Right lobe of liver (tissue), 6 donors: ENCODE measurements at regions not wholly inside any gene's neighbourhood (a gene's known extent, or its start where the extent isn't known, plus 50 kb on each side); places are given as distances from the start of the nearest gene placed in this dataset.
"Not testable (repeated sequence)": the region's sequence is repeated elsewhere in the genome, so short reads cannot be mapped to it uniquely, and the experiment has no call there.

ENCODE experiments used
- ATAC-seq, 4 donors: fragments of 200-7000 bp; cut with Tn5 transposase; one replicate each; pipeline ENCODE4 v1.9.1; 2020; ENCODE audit warnings: mild to moderate bottlenecking in 4 of 4, moderate library complexity in 4 of 4
- DNase-seq, 3 donors: peaks; one replicate each; pipeline ENCODE4 v3.0.0-alpha.2; 2020
- H3K27ac ChIP-seq, 3 donors: fragments of 200-600 bp; one replicate each; pipeline ENCODE4 v1.8.0; 2022
- H3K27me3 ChIP-seq, 2 donors: fragments of 200-600 bp; one replicate each; pipeline ENCODE4 v1.8.0; 2022
- H3K36me3 ChIP-seq, 4 donors: fragments of 200-600 bp; sonication (generic) in 1 of 4; one replicate each; pipeline versions ENCODE4 v1.5.1 to v1.8.0; 2017 to 2022; ENCODE audit warnings: control low read depth in 1 of 4
- H3K4me1 ChIP-seq, 4 donors: fragments of 200-600 bp; sonication (generic) in 1 of 4; one replicate each; pipeline versions ENCODE4 v1.5.1 to v1.8.0; 2017 to 2022; ENCODE audit warnings: control low read depth in 1 of 4
- H3K4me3 ChIP-seq, 3 donors: fragments of 200-600 bp; one replicate each; pipeline ENCODE4 v1.8.0; 2022
- H3K9me3 ChIP-seq, 4 donors: fragments of 200-600 bp; sonication (generic) in 1 of 4; one replicate each; pipeline versions ENCODE4 v1.5.1 to v1.8.0; 2017 to 2022; ENCODE audit warnings: control low read depth in 1 of 4
- POLR2A ChIP-seq: fragments of 450-650 bp; IDR thresholded peaks from one replicate; pipeline ENCODE4 v1.6.1; 2017; ENCODE audit warnings: antibody characterized with exemption, mild to moderate bottlenecking
- WGBS: methylation state at CpG from one replicate; pipeline ENCODE4 v1.1.6; 2018; ENCODE audit warnings: low coverage, low lambda C conversion rate; ENCODE audit not compliant: insufficient coverage; ENCODE audit errors: missing lambda C conversion rate; 5-methylcytosine and 5-hydroxymethylcytosine counted together
- intact Hi-C, 2 donors: fragments of 100-400 bp; cut with DNase I; formaldehyde crosslinking; loops; one replicate each; pipeline versions ENCODE4 v1.11.2 to v1.14.1; 2022
- TF ChIP-seq, protein P1 (sequence below), 4 donors: fragments of 200-600 bp in 3 of 4; fragments of 450-650 bp in 1 of 4; IDR thresholded peaks; one replicate each; pipeline versions ENCODE4 v1.5.1 to v1.8.0; 2016 to 2022; ENCODE audit warnings: antibody characterized with exemption in 4 of 4, mild to moderate bottlenecking in 2 of 4
- donor health status: DM: no; HTN: yes; CAD: no.
- donor health status: DM: no; HTN: no; CAD: no.
- donor health status: DM: no; HTN: no; CAD: no.
- donor health status: DM: no; HTN: yes; CAD: no.
- donor health status: DM: no; HTN: yes; CAD: no.

DNA sequence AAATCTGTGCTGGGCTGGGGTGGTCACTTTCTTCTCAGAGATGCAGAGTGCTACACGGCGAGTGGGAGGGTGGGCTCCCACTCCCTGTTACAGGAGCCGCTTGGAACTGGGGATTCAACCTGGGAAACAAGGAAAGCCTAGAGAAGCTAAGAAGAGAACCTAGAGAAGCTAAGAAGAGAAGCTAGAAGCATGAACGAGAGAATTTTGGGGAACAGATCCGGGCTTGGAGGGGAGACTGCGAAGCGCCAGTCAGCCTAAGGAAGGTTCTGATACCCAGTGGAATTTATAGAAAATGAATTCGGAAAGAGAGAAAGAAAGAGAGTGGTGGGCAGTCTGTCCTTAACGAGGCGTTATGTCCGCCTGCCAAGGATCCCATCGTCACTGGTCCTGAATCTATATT lies 492.0 kb downstream of the PRIM2 start:
- DNase-seq, H3K4me3 ChIP-seq, H3K9me3 ChIP-seq, ATAC-seq, intact Hi-C loops, H3K4me1 ChIP-seq, H3K36me3 ChIP-seq, H3K27me3 ChIP-seq, H3K27ac ChIP-seq: not testable (repeated sequence)
- WGBS, result 11% methylated on average over 12 of the region's 12 CpGs

- H3K9me3 ChIP-seq, intact Hi-C loops, DNase-seq, ATAC-seq, H3K4me3 ChIP-seq, H3K36me3 ChIP-seq, H3K27ac ChIP-seq, H3K27me3 ChIP-seq, H3K4me1 ChIP-seq: not testable (repeated sequence)
- WGBS, result 4% methylated on average over 28 of the region's 28 CpGs
Observed at GRCh38 chr6:57813271-57814075, 496.0 kb downstream of the PRIM2 start.

DNA sequence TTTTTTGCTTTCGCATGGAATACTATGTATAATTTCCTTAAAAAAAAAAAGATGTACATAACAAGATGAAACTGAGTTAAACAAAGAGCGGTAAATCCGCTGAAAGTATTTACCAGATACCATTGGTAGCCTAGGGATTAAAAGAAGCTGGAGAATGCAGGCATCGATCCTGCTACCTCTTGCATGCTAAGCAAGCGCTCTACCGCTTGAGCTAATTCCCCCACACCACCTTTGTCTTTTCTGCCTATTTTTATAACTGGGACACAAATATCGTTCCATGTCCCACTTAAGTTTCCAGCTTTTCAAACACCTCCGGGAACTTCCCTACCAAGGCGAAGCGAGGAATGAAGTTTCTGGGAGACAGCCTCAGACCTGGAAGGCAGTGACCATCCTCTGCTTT lies 498.4 kb downstream of the PRIM2 start:
- H3K27me3 ChIP-seq, H3K4me1 ChIP-seq, H3K9me3 ChIP-seq, intact Hi-C loops, H3K36me3 ChIP-seq, DNase-seq, ATAC-seq, H3K27ac ChIP-seq, H3K4me3 ChIP-seq: not testable (repeated sequence)
- 13% methylated on average over 10 of the region's 10 CpGs for WGBS

- H3K4me3 ChIP-seq, DNase-seq, H3K27me3 ChIP-seq, intact Hi-C loops, H3K9me3 ChIP-seq, ATAC-seq, H3K4me1 ChIP-seq, H3K36me3 ChIP-seq, H3K27ac ChIP-seq: not testable (repeated sequence)
- WGBS, result 8% methylated on average over 10 of the region's 21 CpGs
Observed at GRCh38 chr6:57821325-57821724, 503.9 kb downstream of the PRIM2 start.

GRCh38 chr6:57822448-57822847 lies 505.0 kb downstream of the PRIM2 start:
- ATAC-seq, H3K36me3 ChIP-seq, intact Hi-C loops, DNase-seq, H3K9me3 ChIP-seq, H3K4me3 ChIP-seq, H3K27me3 ChIP-seq, H3K27ac ChIP-seq, H3K4me1 ChIP-seq: not testable (repeated sequence)
- WGBS, result 6% methylated on average over 19 of the region's 19 CpGs

DNA sequence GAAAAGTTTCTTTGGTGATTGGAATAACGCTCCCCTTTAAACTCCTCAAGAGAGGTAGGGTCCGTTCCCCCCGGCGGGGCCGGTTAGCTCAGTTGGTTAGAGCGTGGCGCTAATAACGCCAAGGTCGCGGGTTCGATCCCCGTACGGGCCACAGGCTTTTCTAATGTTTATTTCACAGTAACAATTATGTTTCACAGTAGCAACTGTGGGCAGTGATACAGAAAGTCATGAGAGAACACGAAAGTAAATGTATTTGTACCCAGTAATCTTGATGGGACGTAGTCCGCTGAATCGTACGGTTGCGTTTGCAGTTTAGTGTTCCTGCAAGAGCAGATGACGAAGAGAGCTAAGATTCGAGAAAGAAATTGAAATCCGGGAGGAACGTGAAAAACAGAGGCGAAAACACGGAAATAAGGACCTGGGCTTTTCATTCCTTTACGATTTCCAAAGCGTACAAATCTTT lies 505.5 kb downstream of the PRIM2 start:
- Histone ChIP-seq H3K27me3 (no peaks in the 10 kb centered on the region), H3K4me1 (no peaks in the 10 kb centered on the region), H3K27ac (no peak overlapping the region), H3K4me3 (no peak overlapping the region), H3K36me3 (no peaks in the 10 kb centered on the region), H3K9me3 (no peaks in the 10 kb centered on the region)
- intact Hi-C loops, result no loop called here
- 8% methylated on average over 27 of the region's 27 CpGs for WGBS
- no peak for ATAC-seq
- no peak for TF ChIP-seq POLR2A
- TF ChIP-seq, protein P1, sequence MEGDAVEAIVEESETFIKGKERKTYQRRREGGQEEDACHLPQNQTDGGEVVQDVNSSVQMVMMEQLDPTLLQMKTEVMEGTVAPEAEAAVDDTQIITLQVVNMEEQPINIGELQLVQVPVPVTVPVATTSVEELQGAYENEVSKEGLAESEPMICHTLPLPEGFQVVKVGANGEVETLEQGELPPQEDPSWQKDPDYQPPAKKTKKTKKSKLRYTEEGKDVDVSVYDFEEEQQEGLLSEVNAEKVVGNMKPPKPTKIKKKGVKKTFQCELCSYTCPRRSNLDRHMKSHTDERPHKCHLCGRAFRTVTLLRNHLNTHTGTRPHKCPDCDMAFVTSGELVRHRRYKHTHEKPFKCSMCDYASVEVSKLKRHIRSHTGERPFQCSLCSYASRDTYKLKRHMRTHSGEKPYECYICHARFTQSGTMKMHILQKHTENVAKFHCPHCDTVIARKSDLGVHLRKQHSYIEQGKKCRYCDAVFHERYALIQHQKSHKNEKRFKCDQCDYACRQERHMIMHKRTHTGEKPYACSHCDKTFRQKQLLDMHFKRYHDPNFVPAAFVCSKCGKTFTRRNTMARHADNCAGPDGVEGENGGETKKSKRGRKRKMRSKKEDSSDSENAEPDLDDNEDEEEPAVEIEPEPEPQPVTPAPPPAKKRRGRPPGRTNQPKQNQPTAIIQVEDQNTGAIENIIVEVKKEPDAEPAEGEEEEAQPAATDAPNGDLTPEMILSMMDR (IDR thresholded peaks at IDR 0.05), result no peak
- no peak for DNase-seq

DNA sequence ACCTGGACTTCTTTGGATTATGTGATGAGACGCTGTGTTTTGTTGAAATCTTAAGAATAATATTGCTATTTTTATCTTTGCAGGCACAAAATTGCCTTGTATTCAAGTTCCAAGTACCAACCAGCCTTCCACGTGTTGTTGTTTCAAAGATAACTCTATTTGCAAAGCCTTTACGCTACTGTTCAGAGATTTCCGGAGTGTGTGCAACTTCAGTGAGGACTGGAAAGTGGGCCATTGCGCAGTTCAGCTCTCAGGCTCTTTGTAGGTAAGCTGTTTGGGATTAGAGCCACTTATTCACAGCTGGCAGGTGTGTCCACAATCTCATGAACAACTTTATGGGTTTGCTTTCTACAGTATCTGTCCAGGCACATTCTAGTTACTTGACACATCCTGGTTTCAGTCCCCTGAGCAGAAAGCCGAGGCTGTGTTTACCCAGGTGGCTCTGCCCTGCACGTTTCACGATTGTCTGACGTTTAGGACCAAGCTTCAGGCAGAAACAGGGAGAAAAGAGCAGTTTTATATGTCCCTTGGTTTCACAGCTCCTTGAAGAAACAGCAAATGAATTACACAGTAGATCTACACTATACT lies 520.3 kb downstream of the PRIM2 start:
- H3K4me1 ChIP-seq, ATAC-seq, H3K27me3 ChIP-seq, intact Hi-C loops, H3K4me3 ChIP-seq, H3K27ac ChIP-seq, DNase-seq, H3K9me3 ChIP-seq, H3K36me3 ChIP-seq: not testable (repeated sequence)
- WGBS, result 45% methylated on average over 7 of the region's 9 CpGs

DNA sequence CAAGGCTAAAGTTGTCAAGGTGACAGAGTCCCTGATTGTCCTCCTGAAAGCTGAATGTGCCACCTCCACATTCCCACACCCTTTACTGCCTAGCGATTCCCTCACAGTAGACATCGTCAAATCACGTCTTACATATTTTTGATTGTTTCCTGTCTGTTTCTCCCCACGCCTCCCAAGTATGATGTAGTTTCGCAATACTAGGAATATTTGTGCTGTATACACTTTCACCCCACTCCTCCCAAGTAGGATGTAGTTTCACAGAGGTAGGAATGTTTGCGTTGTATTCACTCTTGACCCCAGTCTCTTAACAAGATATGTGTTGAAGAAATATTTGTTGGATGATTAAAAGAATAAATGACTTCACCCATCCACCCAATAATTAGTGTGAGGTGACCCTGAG lies 524.1 kb downstream of the PRIM2 start:
- H3K27ac ChIP-seq, ATAC-seq, H3K27me3 ChIP-seq, DNase-seq, H3K4me1 ChIP-seq, H3K36me3 ChIP-seq, H3K9me3 ChIP-seq, H3K4me3 ChIP-seq, intact Hi-C loops: not testable (repeated sequence)
- WGBS, result 66% methylated on average over 6 of the region's 6 CpGs

DNA sequence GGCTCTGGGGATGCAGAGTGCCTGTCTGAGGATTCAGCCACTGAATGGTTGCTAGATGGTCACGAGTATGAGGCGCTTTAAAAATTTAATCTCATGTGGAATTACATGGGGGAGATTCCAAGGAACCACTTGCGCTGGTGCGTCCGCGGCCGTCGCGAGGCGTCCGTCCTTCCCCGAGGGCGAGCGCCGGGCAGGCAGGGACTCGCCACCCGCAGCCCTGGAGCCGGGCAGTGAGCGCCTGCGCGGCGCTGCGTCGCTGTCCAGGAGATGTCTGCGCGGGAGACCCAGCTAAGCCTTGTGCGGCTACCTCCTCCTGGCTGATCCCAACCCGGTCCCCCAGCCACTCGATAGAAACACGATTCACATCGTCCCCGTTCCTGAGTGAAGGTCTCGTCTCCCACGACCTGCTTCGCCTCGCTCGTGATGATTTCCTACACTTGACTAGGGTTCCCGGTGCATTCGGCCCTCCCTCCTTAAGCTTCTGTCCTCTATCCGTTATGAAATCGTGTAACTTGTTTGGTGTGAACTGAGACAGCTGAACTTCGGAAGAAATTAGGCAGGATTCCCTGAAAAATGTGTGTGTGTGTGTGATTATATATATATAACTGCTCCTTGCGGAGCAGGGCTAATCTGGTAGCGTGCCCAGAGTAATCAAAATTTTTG lies 536.4 kb downstream of the PRIM2 start:
- 36% methylated on average over 3 of the region's 44 CpGs for WGBS
- H3K9me3 ChIP-seq, H3K27me3 ChIP-seq, H3K27ac ChIP-seq, H3K36me3 ChIP-seq, H3K4me1 ChIP-seq, DNase-seq, intact Hi-C loops, H3K4me3 ChIP-seq: not testable (repeated sequence)
- peak in 1 of 4 donors; percentile 13 for ATAC-seq

DNA sequence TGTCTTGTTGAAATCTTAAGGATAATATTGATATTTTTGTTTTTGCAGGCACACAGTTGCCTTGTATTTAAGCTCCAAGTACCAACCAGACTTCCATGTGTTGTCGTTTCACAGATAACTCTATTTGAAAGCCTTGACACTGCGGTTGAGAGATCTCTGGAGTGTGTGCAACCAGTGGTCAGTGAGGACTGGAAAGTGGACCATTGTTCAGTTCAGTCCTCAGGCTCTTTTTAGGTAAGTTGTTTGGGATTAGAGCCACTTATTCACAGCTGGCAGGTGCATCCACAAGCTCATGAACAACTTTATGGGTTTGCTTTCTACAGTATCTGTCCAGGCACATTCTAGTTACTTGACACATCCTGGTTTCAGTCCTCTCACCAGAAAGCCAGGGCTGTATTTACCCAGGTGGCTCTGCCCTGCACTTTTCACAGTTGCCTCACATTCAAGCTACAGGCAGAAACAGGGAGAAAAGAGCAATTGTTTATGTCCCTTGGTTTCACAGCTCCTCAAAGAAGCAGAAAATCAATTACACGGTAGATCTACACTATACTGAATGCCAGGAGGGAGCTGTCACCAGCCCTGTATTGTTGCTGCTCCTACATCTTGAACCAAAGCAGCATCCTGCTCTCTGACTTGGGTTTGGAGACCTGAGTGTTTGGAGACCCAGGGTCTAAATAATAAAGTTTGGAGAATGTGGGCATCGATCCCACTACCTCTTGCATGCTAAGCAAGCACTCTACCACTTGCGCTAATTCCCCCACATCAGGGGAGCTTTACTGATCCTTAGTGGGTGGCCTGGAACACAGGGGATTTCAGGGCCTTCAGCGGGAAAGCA lies 543.3 kb downstream of the PRIM2 start:
- H3K4me1 ChIP-seq, H3K9me3 ChIP-seq, H3K27me3 ChIP-seq, H3K4me3 ChIP-seq, intact Hi-C loops, H3K36me3 ChIP-seq, ATAC-seq, H3K27ac ChIP-seq, DNase-seq: not testable (repeated sequence)
- 44% methylated on average over 4 of the region's 6 CpGs for WGBS
